Kidney (tissue), 13 donors: ENCODE measurements at regions not wholly inside any gene's neighbourhood (a gene's known extent, or its start where the extent isn't known, plus 50 kb on each side); places are given as distances from the start of the nearest gene placed in this dataset.

Source experiments
- DNase-seq, 5 donors: peaks; one replicate each; pipeline ENCODE4 v3.0.0-alpha.2; 2013 to 2020
- FAIRE-seq: peaks from 2 replicates; lab custom pipeline; 2012; peaks lifted over from hg19 to GRCh38; lab: Jason Lieb, UNC
- H3K27ac ChIP-seq, 2 donors: one replicate each; pipeline ENCODE4 v1.7.0; 2013; ENCODE audit warnings: low read depth in 2 of 2, low read length in 2 of 2, inconsistent platforms in 1 of 2
- H3K27me3 ChIP-seq: one replicate; pipeline ENCODE4 v1.7.1; 2013; ENCODE audit warnings: low read length, inconsistent platforms; ENCODE audit not compliant: control insufficient read depth, insufficient read depth
- H3K36me3 ChIP-seq, 3 donors: one replicate each; pipeline versions ENCODE4 v1.7.0 to v1.7.1; 2013; ENCODE audit warnings: low read length in 3 of 3, control low read depth in 1 of 3, inconsistent platforms in 1 of 3; ENCODE audit not compliant: insufficient read depth in 3 of 3, control insufficient read depth in 2 of 3
- H3K4me1 ChIP-seq, 3 donors: one replicate each; pipeline versions ENCODE4 v1.7.0 to v1.7.1; 2013; ENCODE audit warnings: low read length in 3 of 3, inconsistent platforms in 1 of 3, low read depth in 1 of 3; ENCODE audit not compliant: control insufficient read depth in 2 of 3, insufficient read depth in 2 of 3
- H3K4me3 ChIP-seq, 3 donors: one replicate each; pipeline versions ENCODE4 v1.7.0 to v1.8.1; 2013; ENCODE audit warnings: low read length in 3 of 3, control low read depth in 1 of 3, inconsistent platforms in 1 of 3
- H3K9ac ChIP-seq, 3 donors: one replicate each; pipeline versions ENCODE4 v1.7.0 to v1.7.1; 2013; ENCODE audit warnings: low read length in 3 of 3, control low read depth in 1 of 3, inconsistent platforms in 1 of 3
- H3K9me3 ChIP-seq, 3 donors: one replicate each; pipeline versions ENCODE4 v1.7.0 to v1.7.1; 2013; ENCODE audit warnings: low read length in 3 of 3, control low read depth in 1 of 3, inconsistent platforms in 1 of 3; ENCODE audit not compliant: control insufficient read depth in 2 of 3, insufficient read depth in 1 of 3
- intact Hi-C: fragments of 100-400 bp; cut with DNase I; formaldehyde crosslinking; loops from one replicate; pipeline ENCODE4 v1.11.1; 2022
- TF ChIP-seq, protein P1 (sequence below): IDR thresholded peaks from 3 replicates; pipeline ENCODE4 v1.5.1; 2012; ENCODE audit warnings: mild to moderate bottlenecking, moderate library complexity, borderline replicate concordance; ENCODE audit not compliant: insufficient read depth; ENCODE audit errors: extremely low read depth
- donor health status: control.
- donor health status: control.
- donor health status: control.
- donor health status: control.
- donor health status: control.
- donor health status: DM: yes; HTN: yes; CAD: no.
- donor health status: Normal renal cell carcinoma (clear cell type).

DNA sequence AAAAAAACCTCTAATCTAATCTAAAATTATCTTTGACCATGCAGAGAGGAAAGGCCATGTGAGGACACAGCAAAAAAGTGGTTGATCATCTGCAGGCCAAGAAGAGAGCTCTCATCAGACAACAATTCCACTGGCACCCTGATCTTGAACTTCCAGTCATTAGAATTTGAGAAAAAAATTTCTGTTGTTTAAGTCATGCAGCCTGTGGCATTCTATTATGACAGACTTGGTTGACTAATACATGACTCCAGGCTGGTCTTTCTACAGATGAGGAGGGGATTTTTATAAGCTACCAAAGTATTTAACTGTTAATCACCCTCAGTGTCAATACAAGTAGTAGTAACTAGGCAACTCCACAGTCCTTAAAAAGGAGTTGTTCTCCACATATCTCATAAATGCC is 358.5 kb upstream of the RGMB start:
- Histone ChIP-seq H3K27me3 (no peaks in the 10 kb centered on the region), H3K36me3 (no peaks in the 10 kb centered on the region), H3K9ac (no peak overlapping the region), H3K4me1 (no peaks in the 10 kb centered on the region), H3K9me3 (no peaks in the 10 kb centered on the region), H3K4me3 (no peak overlapping the region), H3K27ac (no peak overlapping the region)
- no peak for FAIRE-seq
- TF ChIP-seq, protein P1, sequence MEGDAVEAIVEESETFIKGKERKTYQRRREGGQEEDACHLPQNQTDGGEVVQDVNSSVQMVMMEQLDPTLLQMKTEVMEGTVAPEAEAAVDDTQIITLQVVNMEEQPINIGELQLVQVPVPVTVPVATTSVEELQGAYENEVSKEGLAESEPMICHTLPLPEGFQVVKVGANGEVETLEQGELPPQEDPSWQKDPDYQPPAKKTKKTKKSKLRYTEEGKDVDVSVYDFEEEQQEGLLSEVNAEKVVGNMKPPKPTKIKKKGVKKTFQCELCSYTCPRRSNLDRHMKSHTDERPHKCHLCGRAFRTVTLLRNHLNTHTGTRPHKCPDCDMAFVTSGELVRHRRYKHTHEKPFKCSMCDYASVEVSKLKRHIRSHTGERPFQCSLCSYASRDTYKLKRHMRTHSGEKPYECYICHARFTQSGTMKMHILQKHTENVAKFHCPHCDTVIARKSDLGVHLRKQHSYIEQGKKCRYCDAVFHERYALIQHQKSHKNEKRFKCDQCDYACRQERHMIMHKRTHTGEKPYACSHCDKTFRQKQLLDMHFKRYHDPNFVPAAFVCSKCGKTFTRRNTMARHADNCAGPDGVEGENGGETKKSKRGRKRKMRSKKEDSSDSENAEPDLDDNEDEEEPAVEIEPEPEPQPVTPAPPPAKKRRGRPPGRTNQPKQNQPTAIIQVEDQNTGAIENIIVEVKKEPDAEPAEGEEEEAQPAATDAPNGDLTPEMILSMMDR, result no peak
- intact Hi-C loops, result no loop called here
- no peak for DNase-seq

DNA sequence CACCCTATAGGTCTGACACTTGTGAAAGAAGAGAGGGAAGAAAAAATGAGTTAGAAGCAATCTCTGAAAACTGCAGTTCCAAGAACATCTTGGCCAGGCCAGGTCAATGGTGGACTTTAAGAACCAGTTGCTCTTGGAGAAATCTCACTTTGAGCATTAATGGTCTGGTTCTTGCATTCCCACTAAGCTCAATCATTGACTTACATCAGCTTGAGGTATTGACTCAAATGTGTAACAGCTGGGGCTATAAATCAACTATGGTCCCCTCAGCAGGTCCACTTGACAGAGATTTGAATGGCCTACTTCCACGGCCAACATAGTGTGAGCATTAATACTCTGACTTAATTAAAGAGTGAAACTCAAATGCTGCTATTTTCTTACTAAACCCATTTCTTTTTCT is 357.8 kb upstream of the RGMB start:
- no peaks in the 10 kb centered on the region for H3K27me3 ChIP-seq
- no peak for FAIRE-seq
- H3K36me3 ChIP-seq, result no peaks in the 10 kb centered on the region
- H3K9ac ChIP-seq, result no peak overlapping the region
- intact Hi-C loops, result no loop called here
- H3K4me1 ChIP-seq, result no peaks in the 10 kb centered on the region
- DNase-seq, result no peak
- H3K4me3 ChIP-seq, result no peak overlapping the region
- H3K9me3 ChIP-seq, result no peaks in the 10 kb centered on the region
- TF ChIP-seq, protein P1, result no peak
- H3K27ac ChIP-seq, result no peak overlapping the region

DNA sequence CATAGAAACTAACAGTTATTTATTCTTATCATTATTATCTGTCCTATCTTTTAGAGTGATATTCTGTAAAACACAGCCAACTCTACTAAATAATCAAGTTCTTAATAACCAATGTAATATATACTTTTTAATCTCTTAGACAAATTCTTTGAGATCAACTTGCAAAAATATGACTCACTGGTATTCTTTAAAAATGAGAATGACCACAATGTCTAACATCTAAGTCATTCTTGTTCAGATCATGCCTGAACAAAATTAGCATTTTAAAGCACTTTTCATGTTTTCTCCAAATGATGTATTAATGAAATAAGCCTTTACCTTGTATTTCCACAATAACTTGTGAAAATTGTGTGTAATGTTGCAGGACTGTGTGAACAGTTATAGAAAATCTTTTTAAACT is 356.9 kb upstream of the RGMB start:
- Histone ChIP-seq H3K9ac (no peak overlapping the region), H3K27ac (no peak overlapping the region), H3K27me3 (no peaks in the 10 kb centered on the region), H3K4me1 (no peaks in the 10 kb centered on the region), H3K36me3 (no peaks in the 10 kb centered on the region), H3K9me3 (no peaks in the 10 kb centered on the region), H3K4me3 (no peak overlapping the region)
- DNase-seq, result no peak
- TF ChIP-seq, protein P1, result no peak
- no peak for FAIRE-seq
- intact Hi-C loops, result no loop called here

DNA sequence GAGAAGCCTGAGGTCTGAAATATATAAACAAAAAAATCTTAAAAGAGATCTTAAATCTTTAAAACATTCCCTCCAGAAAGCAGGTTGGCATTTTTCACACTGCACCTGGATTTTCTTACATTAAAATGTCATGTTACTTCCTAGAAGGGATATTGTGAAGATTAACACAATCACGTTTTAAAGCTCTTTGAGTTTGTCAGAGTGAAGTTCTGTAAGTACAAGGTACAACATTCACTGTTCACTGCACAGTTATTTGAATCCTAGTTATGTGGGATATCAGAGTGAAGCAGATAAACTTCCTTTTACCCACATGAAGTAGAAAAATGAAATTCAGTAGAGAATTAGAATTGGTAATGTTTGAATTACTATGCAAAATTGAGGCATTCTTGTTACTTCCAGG is 353.6 kb upstream of the RGMB start:
- intact Hi-C loops, result no loop called here
- Histone ChIP-seq H3K9ac (no peak overlapping the region), H3K27me3 (no peaks in the 10 kb centered on the region), H3K9me3 (no peaks in the 10 kb centered on the region), H3K36me3 (no peaks in the 10 kb centered on the region), H3K27ac (no peak overlapping the region), H3K4me3 (no peak overlapping the region), H3K4me1 (no peaks in the 10 kb centered on the region)
- DNase-seq (no peak), FAIRE-seq (no peak)
- TF ChIP-seq, protein P1, result no peak
